ENCODE measurements at regions not wholly inside any gene's neighbourhood (a gene's known extent, or its start where the extent isn't known, plus 50 kb on each side); places are given as distances from the start of the nearest gene placed in this dataset.

GRCh38 chr10:104540181-104540580 is 100.9 kb upstream of the SORCS3 start:
- no peak for DNase-seq
- Histone ChIP-seq H3K4me1 (ENCODE audit: insufficient read depth) (no peaks in the 10 kb centered on the region), H3K4me3 (no peak overlapping the region), H3K9me3 (no peaks in the 10 kb centered on the region), H3K36me3 (no peaks in the 10 kb centered on the region), H3K27me3 (no peaks in the 10 kb centered on the region), H3K27ac (no peak overlapping the region)
- TF ChIP-seq EP300 (IDR thresholded peaks at IDR 0.05) (no peak), POLR2A (IDR thresholded peaks at IDR 0.05) (no peak), CTCF (IDR thresholded peaks at IDR 0.05) (no peak)
- 24 to 37% (median 29%) methylated on average over 3 of the region's 3 CpGs for WGBS, 3 donors
- intact Hi-C loops (cut with DNase I) = no loop called here

- Histone ChIP-seq H3K36me3 (no peaks in the 10 kb centered on the region), H3K4me1 (ENCODE audit: insufficient read depth) (no peaks in the 10 kb centered on the region), H3K4me3 (no peak overlapping the region), H3K9me3 (no peaks in the 10 kb centered on the region), H3K27me3 (no peaks in the 10 kb centered on the region), H3K27ac (no peak overlapping the region)
- intact Hi-C loops (cut with DNase I) = no loop called here
- no peak for DNase-seq
- no peak for TF ChIP-seq CTCF (IDR thresholded peaks at IDR 0.05)
- TF ChIP-seq EP300 (IDR thresholded peaks at IDR 0.05) = no peak
- no peak for TF ChIP-seq POLR2A (IDR thresholded peaks at IDR 0.05)
- WGBS, 3 donors = 45 to 73% (median 72%) methylated on average over 4 of the region's 4 CpGs
Observed at GRCh38 chr10:104541820-104542219, 99.3 kb upstream of the SORCS3 start.

GRCh38 chr10:104546336-104546735 is 94.8 kb upstream of the SORCS3 start:
- H3K9me3 ChIP-seq = no peaks in the 10 kb centered on the region
- WGBS, 3 donors = 61 to 69% (median 66%) methylated on average over 4 of the region's 4 CpGs
- intact Hi-C loops (cut with DNase I) = no loop called here
- H3K27me3 ChIP-seq = no peaks in the 10 kb centered on the region
- no peak for DNase-seq
- H3K4me3 ChIP-seq = no peak overlapping the region
- no peak overlapping the region for H3K27ac ChIP-seq
- H3K4me1 ChIP-seq (ENCODE audit: insufficient read depth) = no peaks in the 10 kb centered on the region
- H3K36me3 ChIP-seq = no peaks in the 10 kb centered on the region
- TF ChIP-seq EP300 (IDR thresholded peaks at IDR 0.05) (no peak), CTCF (IDR thresholded peaks at IDR 0.05) (no peak), POLR2A (IDR thresholded peaks at IDR 0.05) (no peak)

GRCh38 chr10:104546756-104547155 is 94.3 kb upstream of the SORCS3 start:
- Histone ChIP-seq H3K27me3 (no peaks in the 10 kb centered on the region), H3K36me3 (no peaks in the 10 kb centered on the region), H3K9me3 (no peaks in the 10 kb centered on the region), H3K4me1 (ENCODE audit: insufficient read depth) (no peaks in the 10 kb centered on the region), H3K27ac (no peak overlapping the region), H3K4me3 (no peak overlapping the region)
- 72 to 88% (median 73%) methylated on average over 3 of the region's 3 CpGs for WGBS, 3 donors
- intact Hi-C loops (cut with DNase I) = no loop called here
- DNase-seq = no peak
- TF ChIP-seq POLR2A (IDR thresholded peaks at IDR 0.05) = no peak
- no peak for TF ChIP-seq EP300 (IDR thresholded peaks at IDR 0.05)
- no peak for TF ChIP-seq CTCF (IDR thresholded peaks at IDR 0.05)

- 10 to 32% (median 18%) methylated on average over 2 of the region's 2 CpGs for WGBS, 3 donors
- no peak for TF ChIP-seq CTCF (IDR thresholded peaks at IDR 0.05)
- TF ChIP-seq POLR2A (IDR thresholded peaks at IDR 0.05) = no peak
- TF ChIP-seq EP300 (IDR thresholded peaks at IDR 0.05) = no peak
- no peaks in the 10 kb centered on the region for H3K36me3 ChIP-seq
- no peak overlapping the region for H3K27ac ChIP-seq
- no peaks in the 10 kb centered on the region for H3K9me3 ChIP-seq
- intact Hi-C loops (cut with DNase I) = no loop called here
- no peak overlapping the region for H3K4me3 ChIP-seq
- no peak for DNase-seq
- H3K4me1 ChIP-seq (ENCODE audit: insufficient read depth) = no peaks in the 10 kb centered on the region
- H3K27me3 ChIP-seq = no peaks in the 10 kb centered on the region
Observed at GRCh38 chr10:104548090-104548489, 93.0 kb upstream of the SORCS3 start.
